SW 1271 (cell line): ENCODE measurements at regions not wholly inside any gene's neighbourhood (a gene's known extent, or its start where the extent isn't known, plus 50 kb on each side); places are given as distances from the start of the nearest gene placed in this dataset.
"Not testable (repeated sequence)": the region's sequence is repeated elsewhere in the genome, so short reads cannot be mapped to it uniquely, and the experiment has no call there.

ENCODE experiments used
- DNase-seq, 2 experiments: peaks; one replicate each; lab custom pipeline; 2025; lab: John Stamatoyannopoulos, UW

DNA sequence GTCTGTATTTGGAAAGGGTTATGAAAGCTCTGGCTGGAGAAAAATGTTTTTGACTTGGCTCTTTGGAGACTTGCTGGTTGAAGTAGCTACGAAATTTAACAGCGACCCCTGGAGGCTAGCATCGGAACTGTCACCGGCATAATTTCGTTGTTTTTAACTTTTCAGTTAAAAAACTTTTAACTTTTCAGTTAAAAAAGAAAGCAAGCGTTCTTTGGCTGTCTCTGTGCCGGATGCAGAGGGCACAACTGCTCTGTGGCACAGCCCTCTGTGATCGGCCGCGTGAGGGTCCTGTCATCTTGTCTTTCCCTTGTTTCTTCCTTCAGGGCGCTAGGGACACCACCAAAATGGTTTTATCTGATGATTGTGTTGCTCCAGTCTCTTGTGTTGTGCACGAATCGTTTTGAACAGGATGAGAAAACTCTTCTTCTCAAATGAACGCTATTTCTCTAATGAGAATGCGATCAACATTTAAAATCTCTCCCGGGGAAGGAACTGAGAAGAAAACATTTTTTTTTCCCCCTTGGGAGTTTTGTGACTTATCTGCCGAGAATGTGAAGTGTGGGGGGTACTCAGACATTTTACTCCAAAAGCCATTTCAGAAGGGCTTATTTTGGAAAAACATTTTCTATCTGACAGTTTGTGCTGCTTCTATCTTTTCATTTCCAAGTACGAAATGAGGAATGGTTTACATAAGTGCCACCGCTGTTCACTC lies 57.1 kb downstream of the ADCYAP1 start:
- peak in 1 of 2 experiments; percentile 26 for DNase-seq

DNA sequence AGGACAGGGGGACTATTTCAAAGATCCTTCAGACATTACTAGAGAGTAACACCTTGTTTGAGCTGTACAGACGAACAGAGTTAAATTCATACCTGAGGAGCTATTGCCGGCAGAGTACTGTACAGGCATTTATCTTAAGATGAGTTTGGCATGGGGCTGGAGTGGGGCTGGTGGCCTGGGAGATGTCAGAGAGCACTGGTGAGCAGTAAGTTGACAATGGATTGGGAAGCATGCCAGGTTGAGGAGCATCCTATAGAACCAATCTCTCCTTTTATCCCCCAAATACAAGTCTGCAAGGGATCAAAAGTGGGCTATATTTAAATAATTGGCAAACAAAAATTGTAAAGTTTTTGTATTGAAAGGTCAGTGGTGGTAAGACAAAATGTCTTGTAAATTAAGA lies 58.6 kb downstream of the ADCYAP1 start:
- no peak for DNase-seq

DNA sequence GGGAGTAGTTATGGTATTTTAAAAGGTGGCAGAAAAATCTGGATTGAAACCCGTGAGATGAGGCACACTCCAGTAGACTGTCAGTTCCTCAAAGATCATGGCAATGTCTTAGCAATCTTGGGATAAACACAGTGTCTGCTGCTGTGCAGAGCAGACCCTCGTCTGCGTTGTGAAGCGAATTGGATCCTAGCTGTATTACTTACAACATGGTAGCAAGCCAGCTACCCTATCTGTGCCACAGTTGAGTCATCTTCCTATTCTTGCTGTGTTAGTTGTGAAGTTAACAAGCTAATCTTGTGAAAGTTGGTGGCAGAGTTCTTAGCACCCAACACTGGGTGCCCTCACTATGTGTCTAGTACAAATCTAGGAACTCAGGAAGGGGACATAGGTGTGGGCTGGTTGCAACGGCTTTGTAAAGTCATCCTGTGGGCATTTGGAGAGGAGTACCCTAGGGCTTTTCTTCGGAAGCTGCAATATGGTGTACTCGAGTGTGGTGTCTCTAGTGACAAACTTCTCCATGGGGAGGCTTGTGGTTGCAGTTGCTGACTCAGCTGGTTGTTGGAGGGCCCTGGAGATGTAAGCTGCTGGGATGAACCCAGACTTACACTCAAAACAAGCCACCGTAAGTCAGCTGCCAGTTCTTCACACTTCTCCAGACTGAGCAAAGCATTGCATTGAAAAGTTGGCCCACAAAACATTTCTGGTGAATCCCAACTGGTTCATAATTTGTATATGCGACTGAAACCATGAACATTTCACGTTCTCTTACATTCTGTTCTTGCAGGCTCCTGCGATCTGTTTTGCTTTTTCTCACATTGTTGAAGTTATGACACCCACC lies 61.5 kb downstream of the ADCYAP1 start:
- no peak for DNase-seq

DNA sequence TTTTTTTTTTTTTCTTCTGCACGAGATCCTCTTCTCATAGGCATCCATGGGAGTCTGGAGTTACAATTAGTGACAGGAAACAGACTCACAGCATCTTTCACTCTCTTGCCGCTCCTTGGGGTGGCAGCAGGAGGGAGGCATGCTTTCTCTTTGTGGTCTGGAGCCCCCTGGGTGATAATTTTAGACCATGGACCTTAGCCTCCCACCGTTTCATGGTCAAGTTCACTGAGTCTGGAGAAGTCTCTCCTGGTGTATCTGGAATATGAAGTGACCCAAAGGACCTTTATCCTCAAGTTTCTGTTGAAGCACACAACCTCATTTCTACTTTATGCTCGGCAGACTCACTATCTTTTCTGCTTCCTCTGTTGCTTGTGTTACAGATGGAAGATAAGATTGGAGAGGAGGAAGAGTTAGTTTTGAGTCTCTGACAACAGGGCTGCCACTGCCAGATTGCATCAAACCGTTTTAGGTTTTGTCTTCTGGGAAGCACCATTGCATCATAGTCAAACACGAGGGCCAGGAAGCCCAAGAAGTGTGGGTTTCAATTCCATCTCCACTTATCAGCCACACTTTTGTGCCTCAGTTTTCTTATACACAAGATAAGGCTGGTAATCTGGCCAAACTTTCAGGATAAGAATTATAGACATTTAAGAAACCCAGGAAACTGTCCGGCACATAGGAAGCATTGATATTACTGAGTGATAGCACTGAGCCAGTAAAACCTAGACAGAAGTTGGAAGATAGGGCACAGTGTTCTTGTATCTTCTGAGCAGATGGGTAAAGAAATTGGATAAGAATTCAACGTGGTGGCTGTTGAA lies 62.3 kb downstream of the ADCYAP1 start:
- no peak for DNase-seq

DNA sequence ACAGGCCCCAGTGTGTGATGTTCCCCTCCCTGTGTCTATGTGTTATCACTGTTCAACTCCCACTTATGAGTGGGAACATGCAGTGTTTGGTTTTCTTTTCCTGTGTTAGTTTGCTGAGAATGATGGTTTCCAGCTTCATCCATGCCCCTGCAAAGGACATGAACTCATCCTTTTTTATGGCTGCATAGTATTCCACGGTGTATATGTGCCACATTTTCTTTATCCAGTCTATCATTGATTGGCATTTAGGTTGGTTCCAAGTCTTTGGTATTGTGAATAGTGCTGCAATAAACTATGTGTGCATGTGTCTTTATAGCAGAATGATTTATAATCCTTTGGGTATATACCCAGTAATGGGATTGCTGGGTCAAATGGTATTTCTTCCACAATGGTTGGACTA lies 64.2 kb downstream of the ADCYAP1 start:
- not testable (repeated sequence) for DNase-seq

DNA sequence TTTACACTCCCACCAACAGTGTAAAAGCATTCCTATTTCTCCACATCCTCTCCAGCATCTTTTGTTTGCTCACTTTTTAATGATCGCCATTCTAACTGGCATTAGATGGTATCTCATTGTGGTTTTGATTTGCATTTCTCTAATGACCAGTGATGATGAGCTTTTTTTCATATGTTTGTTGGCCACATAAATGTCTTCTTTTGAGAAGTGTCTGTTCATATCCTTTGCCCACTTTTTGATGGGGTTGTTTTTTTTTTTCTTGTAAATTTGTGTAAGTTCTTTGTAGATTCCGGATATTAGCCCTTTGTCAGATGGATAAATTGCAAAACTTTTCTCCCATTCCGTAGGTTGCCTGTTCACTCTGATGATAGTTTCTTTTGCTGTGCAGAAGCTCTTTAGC lies 64.6 kb downstream of the ADCYAP1 start:
- DNase-seq: not testable (repeated sequence)

DNA sequence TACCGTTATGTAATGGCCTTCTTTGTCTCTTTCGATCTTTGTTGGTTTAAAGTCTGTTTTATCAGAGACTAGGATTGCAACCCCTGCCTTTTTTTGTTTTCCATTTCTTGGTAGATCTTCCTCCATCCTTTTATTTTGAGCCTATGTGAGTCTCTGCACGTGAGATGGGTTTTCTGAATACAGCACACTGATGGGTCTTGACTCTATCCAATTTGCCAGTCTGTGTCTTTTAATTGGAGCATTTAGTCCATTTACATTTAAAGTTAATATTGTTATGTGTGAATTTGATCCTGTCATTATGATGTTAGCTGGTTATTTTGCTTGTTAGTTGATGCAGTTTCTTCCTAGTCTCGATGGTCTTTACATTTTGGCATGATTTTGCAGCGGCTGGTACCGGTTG lies 69.9 kb downstream of the ADCYAP1 start:
- DNase-seq: not testable (repeated sequence)

DNA sequence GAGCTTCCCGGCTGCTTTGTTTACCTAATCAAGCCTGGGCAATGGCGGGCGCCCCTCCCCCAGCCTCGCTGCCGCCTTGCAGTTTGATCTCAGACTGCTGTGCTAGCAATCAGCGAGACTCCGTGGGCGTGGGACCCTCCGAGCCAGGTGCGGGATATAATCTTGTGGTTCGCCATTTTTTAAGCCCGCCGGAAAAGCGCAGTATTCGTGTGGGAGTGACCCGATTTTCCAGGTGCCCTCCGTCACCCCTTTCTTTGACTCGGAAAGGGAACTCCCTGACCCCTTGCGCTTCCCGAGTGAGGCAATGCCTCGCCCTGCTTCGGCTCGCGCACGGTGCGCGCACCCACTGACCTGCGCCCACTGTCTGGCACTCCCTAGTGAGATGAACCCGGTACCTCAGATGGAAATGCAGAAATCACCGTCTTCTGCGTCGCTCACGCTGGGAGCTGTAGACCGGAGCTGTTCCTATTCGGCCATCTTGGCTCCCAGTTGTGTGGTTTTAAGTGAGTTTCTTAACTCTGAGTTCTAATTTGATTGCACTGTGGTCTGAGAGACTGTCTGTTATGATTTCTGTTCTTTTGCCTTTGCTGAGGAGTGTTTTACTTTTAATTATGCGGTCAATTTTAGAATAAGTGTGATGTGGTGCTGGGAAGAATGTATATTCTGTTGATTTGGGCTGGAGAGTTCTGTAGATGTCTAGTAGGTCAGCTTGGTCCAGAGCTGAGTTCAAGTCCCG lies 71.9 kb downstream of the ADCYAP1 start:
- not testable (repeated sequence) for DNase-seq

DNA sequence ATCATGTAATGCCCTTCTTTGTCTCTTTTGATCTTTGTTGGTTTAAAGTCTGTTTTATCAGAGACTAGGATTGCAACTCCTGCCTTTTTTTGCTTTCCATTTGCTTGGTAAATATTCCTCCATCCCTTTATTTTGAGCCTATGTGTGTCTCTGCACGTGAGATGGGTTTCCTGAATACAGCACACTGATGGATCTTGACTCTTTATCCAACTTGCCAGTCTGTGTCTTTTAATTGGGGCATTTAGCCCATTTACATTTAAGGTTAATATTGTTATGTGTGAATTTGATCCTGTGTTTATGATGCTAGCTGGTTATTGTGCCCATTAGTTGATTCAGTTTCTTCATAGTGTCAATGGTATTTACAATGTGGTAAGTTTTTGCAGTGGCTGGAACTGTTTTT lies 72.7 kb downstream of the ADCYAP1 start:
- not testable (repeated sequence) for DNase-seq

DNA sequence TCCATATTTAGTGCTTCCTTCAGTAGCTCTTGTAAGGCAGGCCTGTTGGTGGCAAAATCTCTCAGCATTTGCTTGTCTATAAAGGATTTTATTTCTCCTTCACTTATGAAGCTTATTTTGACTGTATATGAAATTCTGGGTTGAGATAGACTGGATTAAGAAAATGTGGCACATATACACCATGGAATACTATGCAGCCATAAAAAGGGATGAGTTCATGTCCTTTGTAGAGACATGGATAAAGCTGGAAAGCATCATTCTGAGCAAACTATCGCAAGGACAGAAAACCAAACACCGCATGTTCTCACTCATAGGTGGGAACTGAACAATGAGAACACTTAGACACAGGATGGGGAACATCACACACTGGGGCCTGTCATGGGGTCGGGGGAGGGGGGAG lies 73.1 kb downstream of the ADCYAP1 start:
- not testable (repeated sequence) for DNase-seq

DNA sequence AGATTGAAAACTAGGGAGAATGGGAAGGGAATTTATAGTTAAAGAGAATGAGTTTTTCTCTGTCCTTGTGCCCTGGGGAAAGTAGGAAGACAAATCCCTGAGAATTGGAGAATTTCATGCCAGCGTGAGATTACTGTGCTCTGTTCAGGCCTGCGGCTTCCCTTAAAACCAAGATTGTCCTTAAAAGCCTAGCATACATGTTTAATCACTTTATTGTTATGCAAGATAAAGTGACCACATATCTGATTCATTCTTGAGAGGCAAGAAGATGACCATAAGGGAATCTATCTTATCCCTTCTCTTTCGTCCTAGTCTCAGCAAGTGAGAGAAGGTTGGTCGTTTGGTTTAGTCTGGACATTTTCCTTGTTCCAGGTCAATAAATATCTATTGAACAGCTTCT lies 75.9 kb downstream of the ADCYAP1 start:
- DNase-seq: no peak

DNA sequence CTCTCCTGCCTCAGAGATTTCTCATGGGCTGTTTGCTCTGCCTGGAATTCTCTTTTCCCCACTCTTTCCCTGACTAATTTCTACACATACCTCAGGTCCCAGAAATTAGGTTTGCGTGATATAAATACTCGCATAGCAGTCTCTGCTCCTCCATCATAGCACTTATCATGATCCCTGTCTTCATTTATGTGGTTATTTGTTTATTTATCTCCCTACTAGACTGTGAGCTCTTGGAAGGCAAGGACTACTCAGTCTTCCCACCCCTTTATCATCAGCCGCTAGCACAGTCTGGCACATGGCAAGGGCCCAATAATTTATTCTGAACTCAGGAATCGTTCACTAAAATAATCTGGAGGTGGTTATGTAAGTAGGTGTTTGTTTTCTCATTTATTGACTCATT lies 79.3 kb downstream of the ADCYAP1 start:
- no peak for DNase-seq

DNA sequence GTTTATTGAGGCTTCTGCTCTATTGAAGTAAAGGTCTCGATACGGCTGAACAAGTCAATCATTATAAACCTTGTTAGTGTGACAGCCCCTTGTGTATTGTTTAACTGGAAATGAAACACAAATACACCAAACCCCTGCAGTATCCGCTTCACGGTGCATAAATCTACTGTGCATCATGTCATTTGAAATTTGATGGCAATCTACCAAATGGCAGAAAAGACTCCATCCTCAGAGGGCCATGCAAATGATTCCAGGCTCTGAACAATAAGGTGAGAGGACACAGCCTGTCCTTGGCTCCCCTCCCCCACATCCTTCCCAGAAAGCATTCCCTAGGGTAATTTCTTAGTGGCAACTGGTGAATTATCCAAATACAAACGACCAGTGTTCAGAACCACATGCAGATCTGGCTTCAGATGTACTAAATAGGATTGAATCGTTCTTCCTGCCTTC lies 80.6 kb downstream of the ADCYAP1 start:
- no peak for DNase-seq

DNA sequence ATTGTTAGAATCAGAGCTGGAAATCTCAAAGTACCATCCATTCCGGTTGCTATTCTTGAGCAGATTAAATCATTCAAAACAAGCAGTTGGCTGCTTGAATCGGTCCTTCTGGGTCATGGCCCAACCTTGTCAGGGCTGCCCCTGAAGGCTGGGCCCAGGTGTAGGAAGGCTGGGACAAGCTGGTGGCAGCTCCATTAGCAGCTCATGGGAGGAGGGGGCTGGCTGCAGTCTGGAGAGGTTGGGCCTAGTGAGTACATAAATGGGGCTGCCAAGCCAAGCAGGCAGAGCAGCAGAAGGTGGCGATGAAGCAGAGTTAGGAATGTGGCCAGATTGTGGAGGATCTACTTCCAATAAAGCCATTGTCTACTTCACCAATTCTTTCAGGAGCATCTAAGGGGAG lies 81.4 kb downstream of the ADCYAP1 start:
- no peak for DNase-seq

DNA sequence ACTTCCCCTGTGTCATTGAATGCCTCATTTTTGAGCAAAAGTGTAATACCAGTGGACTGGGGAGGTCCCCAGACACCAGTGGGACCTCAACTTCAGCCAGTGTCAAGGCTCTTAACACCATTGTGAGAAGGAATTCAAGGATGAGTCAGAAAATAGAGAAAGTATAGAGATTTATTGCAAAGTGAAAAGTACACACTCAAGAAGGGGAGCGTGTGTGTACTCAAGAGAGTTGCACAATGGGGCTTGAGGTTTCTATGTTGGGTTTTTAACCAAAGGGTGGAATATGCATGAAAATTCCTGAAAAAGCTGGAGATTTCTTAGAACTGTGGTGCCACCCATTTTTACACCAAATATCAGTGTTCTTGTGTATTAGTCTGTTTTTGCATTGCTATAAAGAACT lies 81.9 kb downstream of the ADCYAP1 start:
- no peak for DNase-seq

DNA sequence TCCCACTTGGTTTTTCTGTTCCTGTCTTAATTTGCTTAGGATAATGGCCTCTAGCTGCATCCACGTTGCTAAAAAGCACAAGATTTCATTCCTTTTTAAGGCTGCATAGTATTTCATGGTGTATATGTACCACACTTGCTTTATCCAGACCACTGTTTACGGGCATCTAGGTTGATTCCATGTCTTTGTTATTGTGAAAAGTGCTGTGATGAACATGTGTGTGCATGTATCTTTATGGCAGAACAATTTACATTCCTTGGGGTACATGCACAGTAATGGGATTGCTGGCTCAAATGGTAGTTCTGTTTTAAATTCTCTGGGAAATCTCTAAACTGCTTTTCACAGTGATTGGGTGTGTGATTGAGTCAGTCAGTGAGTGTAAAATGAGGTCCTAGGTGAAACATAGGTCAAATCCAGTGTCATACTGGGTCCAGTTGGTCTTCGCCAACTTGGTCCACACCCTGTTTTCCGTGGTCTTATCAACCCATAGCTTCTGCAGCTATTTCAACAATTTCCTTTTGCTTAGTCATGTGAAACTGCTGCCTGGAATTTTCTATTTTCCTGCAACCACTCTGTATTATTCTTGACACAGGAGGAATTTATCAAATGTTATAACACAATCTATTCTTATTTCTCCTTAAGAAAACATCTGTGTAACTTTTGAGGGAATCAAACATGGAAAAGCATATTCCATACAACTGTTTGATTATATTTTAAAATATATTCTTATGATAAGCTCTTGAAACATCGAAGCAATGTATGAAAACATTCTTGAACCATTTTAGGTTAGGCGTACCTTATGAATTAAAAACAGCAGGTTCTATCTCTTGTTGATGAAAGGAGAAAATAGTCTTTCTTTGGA lies 82.9 kb downstream of the ADCYAP1 start:
- peak; percentile 2 to 37 for DNase-seq

DNA sequence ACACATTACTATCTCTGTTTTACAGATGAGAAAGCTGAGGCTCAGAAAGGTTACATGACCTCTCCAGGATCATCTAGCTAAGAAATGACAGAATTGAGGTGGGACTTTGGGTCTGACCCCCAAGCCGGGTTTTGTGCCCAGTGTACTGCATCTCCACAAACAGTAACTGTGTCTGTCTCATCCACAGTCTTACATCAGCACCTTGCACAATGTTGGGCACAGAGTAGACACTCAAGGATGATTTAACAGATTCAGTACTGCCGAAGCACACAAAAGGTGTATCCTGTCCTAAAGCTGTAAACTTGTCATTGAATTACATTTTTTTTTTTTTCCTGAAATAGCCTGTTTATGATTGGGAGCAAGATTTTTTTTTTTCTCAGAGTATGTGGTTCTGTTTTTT lies 84.8 kb downstream of the ADCYAP1 start:
- DNase-seq: no peak

DNA sequence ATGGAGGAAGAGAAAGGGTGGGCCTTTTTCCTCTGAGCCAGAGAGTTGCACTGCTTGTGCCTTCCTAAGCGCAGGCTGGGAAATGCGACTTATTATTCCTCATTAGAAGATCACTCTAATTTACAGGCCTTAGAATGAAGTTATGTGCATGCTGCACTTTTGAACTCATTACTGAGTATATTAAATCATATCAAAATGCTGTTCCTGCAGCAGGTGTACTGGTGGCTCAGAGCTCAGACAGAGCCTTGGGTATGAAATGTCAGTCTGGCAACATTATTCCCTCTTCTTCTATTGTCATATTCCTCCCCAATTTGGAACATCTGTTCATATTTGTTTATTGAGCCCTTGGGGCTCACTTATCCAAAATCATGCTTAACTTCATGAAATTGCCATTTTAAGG lies 85.5 kb downstream of the ADCYAP1 start:
- no peak for DNase-seq

DNA sequence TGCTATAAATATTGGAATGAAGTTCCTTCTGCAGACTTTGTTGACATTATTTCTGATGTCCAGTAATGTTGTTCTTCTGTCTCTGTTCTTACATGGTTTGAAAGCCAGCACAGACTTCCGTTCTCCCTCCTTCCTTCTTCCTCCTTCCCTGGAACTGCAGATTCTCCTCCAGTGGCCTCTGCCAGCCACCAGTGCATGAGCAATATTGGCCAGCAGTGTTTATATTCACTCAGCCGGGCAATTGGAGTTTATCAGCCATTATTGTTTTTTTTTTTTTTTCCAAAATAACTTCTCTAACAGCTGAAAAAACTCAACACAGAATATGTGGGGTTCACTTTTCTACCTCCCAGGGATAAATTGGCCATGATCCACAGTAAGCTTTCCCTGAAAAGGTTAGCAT lies 86.8 kb downstream of the ADCYAP1 start:
- DNase-seq: no peak

DNA sequence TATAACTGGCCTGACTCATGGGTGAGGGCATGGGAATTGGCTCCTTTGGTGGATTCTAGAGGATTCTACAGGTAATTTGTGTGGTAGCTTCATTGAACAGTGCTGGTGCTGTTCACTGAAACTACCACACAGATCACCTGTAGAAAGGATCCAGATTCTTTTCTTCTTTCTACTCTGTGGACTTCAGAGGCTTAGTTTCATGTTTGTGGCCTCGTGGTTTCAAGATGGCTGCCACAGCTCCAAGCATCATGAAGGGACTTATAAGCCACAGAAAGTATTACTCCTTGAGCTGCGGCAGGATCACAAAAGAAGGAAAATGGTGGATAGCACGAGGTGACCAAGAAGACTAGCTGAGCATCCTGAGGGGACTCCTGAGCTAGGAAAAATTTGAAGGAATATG lies 88.9 kb downstream of the ADCYAP1 start:
- no peak for DNase-seq

DNA sequence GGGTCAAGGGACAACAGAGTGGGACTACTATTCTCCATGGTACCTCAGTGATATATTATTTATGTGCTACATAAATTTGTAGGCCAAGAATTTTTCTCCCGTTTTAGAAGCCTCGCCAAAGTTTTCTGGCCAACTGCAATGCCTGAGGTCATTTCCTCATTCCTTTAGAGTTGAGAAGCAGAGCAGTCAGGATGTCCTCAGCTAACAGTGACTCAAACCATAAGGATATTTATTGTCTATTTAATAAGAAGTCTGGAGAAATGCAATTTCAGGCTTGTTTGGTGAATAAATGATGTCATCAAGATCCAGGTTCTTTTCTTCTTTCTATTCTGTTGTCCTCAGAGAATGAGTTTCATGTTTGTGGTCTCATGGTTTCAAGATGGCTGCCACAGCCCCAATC lies 91.0 kb downstream of the ADCYAP1 start:
- DNase-seq: no peak
